Mesenchymal stem cell (in vitro differentiated cells and primary cell): ENCODE measurements at regions not wholly inside any gene's neighbourhood (a gene's known extent, or its start where the extent isn't known, plus 50 kb on each side); places are given as distances from the start of the nearest gene placed in this dataset.

Source experiments
- DNase-seq: peaks from one replicate; pipeline ENCODE4 v3.0.0-alpha.2; 2013
- H2AFZ ChIP-seq: one replicate; pipeline ENCODE4 v1.6.1; 2013; ENCODE audit warnings: low read depth, mild to moderate bottlenecking, control low read depth, inconsistent platforms, low read length, moderate library complexity
- H2AK5ac ChIP-seq: 2 replicates; pipeline ENCODE4 v1.6.1; 2013; ENCODE audit warnings: low read length, moderate library complexity, mild to moderate bottlenecking, inconsistent platforms; ENCODE audit not compliant: severe bottlenecking
- H2BK120ac ChIP-seq: one replicate; pipeline ENCODE4 v1.6.1; 2013; ENCODE audit warnings: low read depth, mild to moderate bottlenecking, inconsistent platforms, low read length, moderate library complexity
- H2BK12ac ChIP-seq, 2 experiments: one replicate each; pipeline ENCODE4 v1.6.1; 2013; ENCODE audit warnings: inconsistent platforms in 2 of 2, low read length in 2 of 2, mild to moderate bottlenecking in 2 of 2, moderate library complexity in 2 of 2, control low read depth in 1 of 2
- H2BK15ac ChIP-seq: one replicate; pipeline ENCODE4 v1.6.1; 2013; ENCODE audit warnings: mild to moderate bottlenecking, low read depth, inconsistent platforms; ENCODE audit not compliant: poor library complexity, severe bottlenecking
- H2BK5ac ChIP-seq: 2 replicates; pipeline ENCODE4 v1.6.1; 2013; ENCODE audit warnings: low read depth, mild to moderate bottlenecking, low read length, control low read depth, inconsistent platforms; ENCODE audit not compliant: poor library complexity, severe bottlenecking
- H3K14ac ChIP-seq, 2 experiments: one replicate each; pipeline ENCODE4 v1.6.1; 2013; ENCODE audit warnings: inconsistent platforms in 2 of 2, low read length in 2 of 2, control low read depth in 1 of 2, mild to moderate bottlenecking in 1 of 2, moderate library complexity in 1 of 2
- H3K18ac ChIP-seq, 2 experiments: one replicate each; pipeline ENCODE4 v1.6.1; 2013; ENCODE audit warnings: inconsistent platforms in 2 of 2, low read length in 2 of 2, control low read depth in 1 of 2, low read depth in 1 of 2, mild to moderate bottlenecking in 1 of 2
- H3K23ac ChIP-seq, 2 experiments: one replicate each; pipeline ENCODE4 v1.6.1; 2013; ENCODE audit warnings: inconsistent platforms in 2 of 2, low read length in 2 of 2, mild to moderate bottlenecking in 2 of 2, moderate library complexity in 2 of 2, control low read depth in 1 of 2
- H3K27ac ChIP-seq: 2 replicates; pipeline ENCODE4 v1.5.1; 2013; ENCODE audit warnings: mild to moderate bottlenecking, moderate library complexity, low read length, control low read depth, inconsistent platforms; ENCODE audit not compliant: poor library complexity, severe bottlenecking
- H3K27me3 ChIP-seq, 2 experiments: 2 replicates each; pipeline versions ENCODE4 v1.6.1 to v1.7.0; 2013; ENCODE audit warnings: low read length in 2 of 2, mild to moderate bottlenecking in 2 of 2, moderate library complexity in 2 of 2, control low read depth in 1 of 2, inconsistent platforms in 1 of 2; ENCODE audit not compliant: control insufficient read depth in 1 of 2, insufficient read depth in 1 of 2
- H3K36me3 ChIP-seq, 2 experiments: 2 replicates each; pipeline versions ENCODE4 v1.6.1 to v1.7.0; 2013; ENCODE audit warnings: low read length in 2 of 2, control low read depth in 1 of 2, inconsistent platforms in 1 of 2, low read depth in 1 of 2, mild to moderate bottlenecking in 1 of 2; ENCODE audit not compliant: insufficient read depth in 2 of 2, control insufficient read depth in 1 of 2
- H3K4ac ChIP-seq, 2 experiments: one replicate each; pipeline ENCODE4 v1.6.1; 2013; ENCODE audit warnings: inconsistent platforms in 2 of 2, low read length in 2 of 2, mild to moderate bottlenecking in 2 of 2, moderate library complexity in 2 of 2, control low read depth in 1 of 2, low read depth in 1 of 2
- H3K4me1 ChIP-seq: 2 replicates; pipeline ENCODE4 v1.6.1; 2013; ENCODE audit warnings: low read depth, low read length, control low read depth; ENCODE audit not compliant: control insufficient read depth, insufficient read depth
- H3K4me2 ChIP-seq: 2 replicates; pipeline ENCODE4 v1.6.1; 2013; ENCODE audit warnings: low read length, mild to moderate bottlenecking, inconsistent platforms; ENCODE audit not compliant: poor library complexity, severe bottlenecking
- H3K4me3 ChIP-seq, 2 experiments: 2 replicates each; pipeline versions ENCODE4 v1.5.1 to v1.7.0; 2013; ENCODE audit warnings: low read length in 2 of 2, mild to moderate bottlenecking in 2 of 2, control low read depth in 1 of 2, low read depth in 1 of 2; ENCODE audit not compliant: insufficient read depth in 1 of 2
- H3K79me1 ChIP-seq: replicated peaks from 2 replicates; pipeline ENCODE4 v1.6.1; 2013; ENCODE audit warnings: mild to moderate bottlenecking, control low read depth, low read length, inconsistent platforms; ENCODE audit not compliant: poor library complexity, severe bottlenecking
- H3K9ac ChIP-seq: 2 replicates; pipeline ENCODE4 v1.7.0; 2013; ENCODE audit warnings: mild to moderate bottlenecking, low read length, moderate library complexity
- H3K9me3 ChIP-seq: 2 replicates; pipeline ENCODE4 v1.7.0; 2013; ENCODE audit warnings: mild to moderate bottlenecking, low read length; ENCODE audit not compliant: control insufficient read depth
- H4K8ac ChIP-seq: one replicate; pipeline ENCODE4 v1.6.1; 2013; ENCODE audit warnings: inconsistent platforms, mild to moderate bottlenecking, low read length, moderate library complexity
- H4K91ac ChIP-seq: one replicate; pipeline ENCODE4 v1.6.1; 2013; ENCODE audit warnings: mild to moderate bottlenecking, low read length, inconsistent platforms
- WGBS: methylation state at CpG from one replicate; pipeline ENCODE4 v1.1.7; 2013; ENCODE audit warnings: mixed read lengths; 5-methylcytosine and 5-hydroxymethylcytosine counted together

DNA sequence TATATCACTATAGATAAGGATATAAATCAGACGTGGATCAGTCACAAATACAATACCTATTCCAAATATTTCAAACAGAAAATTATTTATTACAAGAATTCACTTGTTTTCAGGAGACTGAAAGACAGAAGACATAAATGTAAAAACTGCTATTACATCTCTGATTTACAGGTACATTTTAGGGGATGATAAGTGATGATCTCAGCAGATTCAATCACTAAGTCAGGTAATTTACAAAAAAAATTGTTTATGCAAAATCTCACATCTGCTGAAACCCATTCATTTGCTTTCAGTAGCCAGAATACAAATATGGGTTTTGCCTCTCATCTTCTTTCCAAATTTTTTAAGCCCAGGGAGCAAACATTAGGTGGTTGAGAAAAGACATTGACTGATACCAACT lies 1648.4 kb upstream of the RAG2 start:
- H4K91ac ChIP-seq: no peak overlapping the region
- no peaks in the 10 kb centered on the region for H3K36me3 ChIP-seq
- H3K4ac ChIP-seq: no peak overlapping the region
- H2BK12ac ChIP-seq: no peak overlapping the region
- no peaks in the 10 kb centered on the region for H3K4me1 ChIP-seq
- no peak overlapping the region for H2AK5ac ChIP-seq
- H3K14ac ChIP-seq: no peak overlapping the region
- no peaks in the 10 kb centered on the region for H3K79me1 ChIP-seq
- no peak overlapping the region for H3K23ac ChIP-seq
- H3K9ac ChIP-seq: no peak overlapping the region
- H3K4me3 ChIP-seq: no peak overlapping the region
- no peak overlapping the region for H2BK5ac ChIP-seq
- no peak overlapping the region for H2AFZ ChIP-seq
- DNase-seq: no peak
- H2BK120ac ChIP-seq: no peak overlapping the region
- WGBS: no CpG with 5 or more reads among the region's 1 CpG
- no peaks in the 10 kb centered on the region for H3K27me3 ChIP-seq
- H2BK15ac ChIP-seq: no peak overlapping the region
- no peak overlapping the region for H3K18ac ChIP-seq
- no peak overlapping the region for H3K27ac ChIP-seq
- H3K9me3 ChIP-seq: no peaks in the 10 kb centered on the region
- H3K4me2 ChIP-seq: no peak overlapping the region
- no peak overlapping the region for H4K8ac ChIP-seq

DNA sequence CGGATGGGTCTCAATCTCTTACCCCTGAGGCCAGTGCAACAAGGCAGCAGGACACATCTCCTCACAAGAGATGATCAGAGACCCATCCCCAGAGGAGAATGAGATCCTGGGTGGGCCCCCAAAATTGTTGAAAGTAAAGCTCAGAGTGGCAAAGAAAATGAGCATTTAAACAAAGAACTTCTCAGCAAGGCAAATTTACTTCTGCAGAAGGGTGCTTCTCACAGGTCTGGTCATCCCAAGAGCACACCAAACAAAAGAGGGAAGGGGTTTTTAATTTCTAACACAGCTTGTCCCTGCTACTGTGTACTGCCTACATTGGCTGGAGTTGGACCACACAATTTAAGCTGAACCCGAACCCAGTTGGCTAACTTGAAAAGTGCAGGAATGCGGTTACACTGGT lies 1628.6 kb upstream of the RAG2 start:
- no peak overlapping the region for H4K8ac ChIP-seq
- H3K27me3 ChIP-seq: no peaks in the 10 kb centered on the region
- H3K4me2 ChIP-seq: no peak overlapping the region
- no peak overlapping the region for H2BK5ac ChIP-seq
- no peak overlapping the region for H3K27ac ChIP-seq
- H3K23ac ChIP-seq: no peak overlapping the region
- no peak overlapping the region for H2AFZ ChIP-seq
- H3K4ac ChIP-seq: no peak overlapping the region
- H3K4me3 ChIP-seq: peak overlapping the region in 1 of 2 experiments; percentile 44
- H2BK12ac ChIP-seq: no peak overlapping the region
- no peak overlapping the region for H2AK5ac ChIP-seq
- no peak overlapping the region for H2BK15ac ChIP-seq
- H3K9ac ChIP-seq: no peak overlapping the region
- no peaks in the 10 kb centered on the region for H3K79me1 ChIP-seq
- H3K9me3 ChIP-seq: peaks cover 67% of the 10 kb centered on the region
- DNase-seq: no peak
- no peak overlapping the region for H3K14ac ChIP-seq
- no peaks in the 10 kb centered on the region for H3K36me3 ChIP-seq
- no peaks in the 10 kb centered on the region for H3K4me1 ChIP-seq
- H4K91ac ChIP-seq: no peak overlapping the region
- no peak overlapping the region for H2BK120ac ChIP-seq
- 88% methylated on average over 2 of the region's 3 CpGs for WGBS
- H3K18ac ChIP-seq: no peak overlapping the region

DNA sequence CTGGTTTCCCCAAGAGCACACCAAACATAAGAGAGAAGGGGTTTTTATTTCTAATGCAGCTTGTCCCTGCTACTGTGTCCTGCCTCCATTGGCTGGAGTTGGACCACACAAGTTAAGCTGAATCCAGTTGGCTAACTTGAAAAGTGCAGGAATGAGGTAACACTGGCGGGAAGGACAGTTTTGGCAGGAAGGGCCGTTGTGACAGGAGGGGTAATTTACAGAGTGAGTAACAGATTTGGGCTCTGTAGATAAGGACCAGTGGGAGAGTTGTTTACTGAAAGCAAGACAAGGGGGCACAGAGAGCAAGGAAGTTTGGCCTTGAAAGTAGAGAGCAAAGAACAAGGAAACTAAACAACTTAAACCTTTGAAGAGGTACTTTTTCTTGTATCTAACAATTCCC lies 1623.3 kb upstream of the RAG2 start:
- Histone ChIP-seq H3K4me2 (no peak overlapping the region), H2BK5ac (no peak overlapping the region), H2AK5ac (no peak overlapping the region), H2AFZ (no peak overlapping the region), H3K27ac (no peak overlapping the region), H3K23ac (no peak overlapping the region), H4K8ac (no peak overlapping the region), H3K36me3 (no peaks in the 10 kb centered on the region), H3K9ac (no peak overlapping the region), H2BK120ac (no peak overlapping the region), H3K27me3 (no peaks in the 10 kb centered on the region), H4K91ac (no peak overlapping the region), H2BK12ac (no peak overlapping the region), H3K79me1 (no peaks in the 10 kb centered on the region), H3K9me3 (peaks cover 48% of the 10 kb centered on the region), H3K4ac (no peak overlapping the region), H3K14ac (no peak overlapping the region), H3K18ac (no peak overlapping the region), H3K4me3 (no peak overlapping the region), H3K4me1 (no peaks in the 10 kb centered on the region), H2BK15ac (no peak overlapping the region)
- WGBS: 67% methylated on average over 2 of the region's 2 CpGs
- DNase-seq: no peak

DNA sequence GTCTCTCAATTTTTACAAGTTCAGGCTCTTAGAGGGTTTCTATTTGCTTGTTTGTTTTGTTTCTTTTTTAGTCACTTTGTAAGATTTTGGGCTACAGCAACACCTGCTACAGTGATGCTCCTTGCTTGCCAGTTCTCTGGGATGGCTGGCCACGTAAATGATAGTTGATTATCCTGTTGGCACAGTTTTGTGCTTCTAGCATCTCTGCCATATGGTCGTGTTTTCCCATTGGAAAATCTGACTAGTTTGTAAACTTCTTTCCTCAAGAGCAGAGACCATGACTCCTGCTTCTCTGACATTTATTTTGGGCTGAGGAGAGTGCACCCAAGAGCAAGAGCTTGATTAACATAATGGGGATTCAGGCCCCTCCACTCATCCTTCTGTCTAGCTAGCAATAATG lies 1621.6 kb upstream of the RAG2 start:
- Histone ChIP-seq H2BK5ac (no peak overlapping the region), H4K8ac (no peak overlapping the region), H3K9me3 (peaks cover 34% of the 10 kb centered on the region), H3K9ac (no peak overlapping the region), H3K4me1 (no peaks in the 10 kb centered on the region), H3K4me3 (no peak overlapping the region), H3K4ac (no peak overlapping the region), H2BK12ac (no peak overlapping the region), H2AK5ac (no peak overlapping the region), H3K36me3 (no peaks in the 10 kb centered on the region), H4K91ac (no peak overlapping the region), H3K79me1 (no peaks in the 10 kb centered on the region), H3K4me2 (no peak overlapping the region), H3K18ac (no peak overlapping the region), H2AFZ (no peak overlapping the region), H2BK120ac (no peak overlapping the region), H3K27me3 (no peaks in the 10 kb centered on the region), H2BK15ac (no peak overlapping the region), H3K14ac (no peak overlapping the region), H3K27ac (no peak overlapping the region), H3K23ac (no peak overlapping the region)
- no peak for DNase-seq
- 87% methylated on average over 2 of the region's 2 CpGs for WGBS
